GM21786 (cell line): ENCODE measurements at regions not wholly inside any gene's neighbourhood (a gene's known extent, or its start where the extent isn't known, plus 50 kb on each side); places are given as distances from the start of the nearest gene placed in this dataset.
"Not testable (repeated sequence)": the region's sequence is repeated elsewhere in the genome, so short reads cannot be mapped to it uniquely, and the experiment has no call there.

Experiments
- ATAC-seq: cut with Tn5 transposase; IDR thresholded peaks from one replicate; pipeline ENCODE4 v1.9.1; 2021; ENCODE audit not compliant: unreplicated experiment

GRCh38 chr11:71130106-71130505, 122.3 kb downstream of the SHANK2 start:
- ATAC-seq, result no peak

- ATAC-seq, result no peak
These were observed 122.8 kb downstream of the SHANK2 start for GRCh38 chr11:71129624-71130023.

- ATAC-seq, result no peak
These were observed 124.6 kb downstream of the SHANK2 start for GRCh38 chr11:71127806-71128205.

- ATAC-seq, result not testable (repeated sequence)
These were observed 126.0 kb downstream of the SHANK2 start for GRCh38 chr11:71126401-71126800.

GRCh38 chr11:71125150-71125549, 127.2 kb downstream of the SHANK2 start:
- ATAC-seq, result no peak

GRCh38 chr11:71124127-71124526, 128.2 kb downstream of the SHANK2 start:
- no peak for ATAC-seq

DNA sequence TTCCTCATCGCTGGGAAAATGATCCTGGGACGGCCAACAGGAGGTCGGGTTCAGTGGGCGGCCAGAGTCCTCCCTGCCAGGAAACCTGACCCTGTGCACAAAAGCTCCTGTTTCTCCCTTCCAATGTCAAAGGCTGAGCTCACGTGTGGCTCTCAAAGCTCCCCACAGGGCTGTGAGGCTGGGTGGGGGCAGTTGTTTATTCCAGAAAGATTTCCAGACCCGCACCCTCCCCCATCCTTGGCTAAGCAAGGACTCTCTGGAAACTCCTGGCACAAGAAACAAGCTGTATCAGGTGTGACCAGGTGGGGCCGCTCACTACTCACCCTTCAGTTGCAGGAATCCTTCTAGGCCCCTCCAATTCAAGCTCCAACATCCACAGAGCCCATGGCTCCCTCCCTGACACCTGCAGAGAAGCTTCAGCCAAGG, 131.9 kb downstream of the SHANK2 start:
- ATAC-seq, result no peak

DNA sequence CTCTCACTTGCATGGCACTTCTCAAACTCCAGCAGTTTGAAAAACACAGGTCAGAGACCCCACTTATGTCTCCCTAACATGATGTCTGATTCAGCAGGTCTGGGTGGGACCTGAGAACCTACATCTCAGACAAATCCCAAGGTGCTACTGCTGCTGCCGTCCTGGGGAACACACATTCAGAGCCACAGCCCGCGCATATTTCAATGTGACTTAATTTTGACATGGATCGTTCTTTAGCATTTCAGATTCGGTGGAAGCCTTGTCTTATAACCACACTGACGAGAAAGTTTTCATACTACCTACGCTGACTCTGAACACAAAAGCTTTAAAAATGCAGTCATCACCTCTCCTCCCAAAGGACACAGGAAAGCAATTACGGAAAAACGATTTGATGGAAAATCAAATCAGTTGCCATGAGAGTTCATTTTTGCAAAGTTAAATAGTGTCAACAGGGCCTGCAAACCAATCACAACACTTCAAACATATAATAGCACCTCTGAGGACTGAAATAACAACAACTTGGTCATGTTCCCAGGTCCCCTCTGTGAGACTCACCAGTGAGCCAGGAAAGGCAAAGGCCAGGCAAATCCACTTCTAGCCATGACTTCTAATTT, 132.6 kb downstream of the SHANK2 start:
- ATAC-seq, result no peak

GRCh38 chr11:71118671-71119250, 133.6 kb downstream of the SHANK2 start:
- no peak for ATAC-seq

GRCh38 chr11:71117311-71117710, 135.1 kb downstream of the SHANK2 start:
- ATAC-seq, result no peak

- ATAC-seq, result no peak
These were observed 135.7 kb downstream of the SHANK2 start for GRCh38 chr11:71116693-71117040.

DNA sequence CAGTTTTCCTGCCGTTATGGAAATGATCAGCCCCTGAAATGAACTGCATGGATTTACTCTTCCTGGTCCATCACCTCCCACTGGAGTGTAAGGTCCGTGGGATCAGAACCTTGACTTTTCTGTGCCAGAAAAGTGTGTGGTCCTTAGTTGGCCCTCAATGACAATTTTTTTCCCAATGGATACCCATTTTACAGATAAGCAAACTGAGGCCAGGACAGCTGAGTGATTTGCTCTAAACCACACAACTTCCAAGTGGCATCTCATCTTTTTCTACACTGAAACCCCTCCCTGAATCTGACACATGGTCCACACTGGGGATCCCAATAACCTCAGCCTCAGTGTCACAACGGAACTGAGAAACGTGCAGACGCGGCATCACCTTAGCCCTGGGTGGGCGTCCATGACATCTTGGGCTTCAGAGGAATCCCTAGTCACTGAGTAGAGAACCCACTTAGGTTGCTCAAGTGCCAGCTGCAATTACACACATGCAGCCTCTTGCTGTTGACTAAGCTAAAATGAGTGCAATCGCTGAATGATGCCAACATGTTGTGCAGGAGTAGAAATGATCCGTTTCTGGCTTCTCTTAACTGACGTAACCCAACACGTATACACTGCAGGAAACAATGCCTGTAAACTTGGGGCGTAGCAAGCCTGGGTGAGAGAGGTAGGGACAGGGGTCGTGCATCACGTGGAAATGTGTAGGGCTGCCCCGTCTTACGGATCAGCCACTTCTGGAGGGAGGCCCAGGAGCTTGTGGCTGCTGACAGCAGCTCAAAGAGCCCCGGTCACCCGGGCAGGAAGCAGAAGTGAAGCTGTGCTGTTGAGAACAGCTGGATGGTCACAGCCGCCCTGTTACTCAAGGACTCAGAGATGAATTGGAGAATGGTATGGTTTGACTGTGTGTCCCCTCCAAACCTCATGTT, 136.3 kb downstream of the SHANK2 start:
- ATAC-seq, result no peak

GRCh38 chr11:71114124-71114851, 138.1 kb downstream of the SHANK2 start:
- no peak for ATAC-seq

DNA sequence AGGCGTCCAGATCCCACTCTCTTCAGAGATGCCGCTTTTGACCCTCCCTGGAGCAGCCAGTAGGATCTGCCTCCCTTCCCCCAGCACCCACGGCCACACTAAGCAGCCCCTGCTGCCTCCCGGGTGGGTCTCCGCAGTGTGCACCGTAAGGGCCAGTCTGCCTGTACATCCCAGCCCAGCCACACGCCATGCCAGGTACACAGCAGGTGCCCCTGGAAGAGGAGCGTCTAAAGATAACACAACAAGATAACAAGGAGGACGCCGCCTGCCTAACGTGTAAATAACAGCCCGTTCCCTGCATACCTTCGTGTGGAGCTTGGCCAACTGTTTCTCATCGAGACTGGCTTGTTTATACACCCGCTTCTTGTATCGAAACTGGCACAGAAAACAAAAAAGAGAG, 139.4 kb downstream of the SHANK2 start:
- ATAC-seq, result no peak

GRCh38 chr11:71112454-71112853, 139.9 kb downstream of the SHANK2 start:
- no peak for ATAC-seq

DNA sequence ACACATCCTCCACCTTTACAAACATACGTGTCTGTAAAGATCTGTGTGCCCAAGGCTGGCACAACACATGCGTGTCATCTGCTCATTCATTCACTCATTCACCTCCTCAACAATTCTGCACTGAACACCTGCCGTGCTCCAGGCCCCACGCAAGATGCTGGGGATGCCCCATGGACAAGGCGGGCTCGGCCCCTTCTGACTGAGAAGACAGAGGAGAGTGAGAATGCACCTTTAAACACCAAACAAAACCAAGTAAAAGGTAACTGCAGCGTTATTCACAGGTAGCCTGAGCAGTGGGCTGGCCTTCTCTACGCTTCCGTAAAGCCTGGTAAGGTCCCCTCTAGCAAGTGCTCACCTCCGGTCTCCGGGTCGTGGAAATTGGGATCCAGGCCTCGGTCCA, 142.8 kb downstream of the SHANK2 start:
- no peak for ATAC-seq

DNA sequence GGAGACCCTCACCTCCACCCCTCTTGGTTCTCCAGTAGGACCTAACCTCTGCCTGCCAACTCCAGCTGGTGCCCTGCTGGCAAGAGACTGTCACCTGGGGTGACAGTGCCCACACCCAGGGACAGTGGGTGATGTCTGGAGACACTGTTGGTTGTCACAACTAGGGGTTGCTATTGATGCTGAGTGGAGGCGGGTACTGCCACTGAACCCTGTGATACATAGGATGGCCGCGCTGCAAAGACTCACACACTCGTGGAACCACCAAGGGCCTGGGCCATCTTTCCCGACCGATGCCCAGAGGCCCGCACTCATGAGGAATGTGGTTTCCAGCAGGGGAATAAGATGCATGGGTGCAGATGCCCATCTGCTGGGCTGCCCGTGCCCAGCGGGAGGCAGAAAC, 143.2 kb downstream of the SHANK2 start:
- no peak for ATAC-seq

DNA sequence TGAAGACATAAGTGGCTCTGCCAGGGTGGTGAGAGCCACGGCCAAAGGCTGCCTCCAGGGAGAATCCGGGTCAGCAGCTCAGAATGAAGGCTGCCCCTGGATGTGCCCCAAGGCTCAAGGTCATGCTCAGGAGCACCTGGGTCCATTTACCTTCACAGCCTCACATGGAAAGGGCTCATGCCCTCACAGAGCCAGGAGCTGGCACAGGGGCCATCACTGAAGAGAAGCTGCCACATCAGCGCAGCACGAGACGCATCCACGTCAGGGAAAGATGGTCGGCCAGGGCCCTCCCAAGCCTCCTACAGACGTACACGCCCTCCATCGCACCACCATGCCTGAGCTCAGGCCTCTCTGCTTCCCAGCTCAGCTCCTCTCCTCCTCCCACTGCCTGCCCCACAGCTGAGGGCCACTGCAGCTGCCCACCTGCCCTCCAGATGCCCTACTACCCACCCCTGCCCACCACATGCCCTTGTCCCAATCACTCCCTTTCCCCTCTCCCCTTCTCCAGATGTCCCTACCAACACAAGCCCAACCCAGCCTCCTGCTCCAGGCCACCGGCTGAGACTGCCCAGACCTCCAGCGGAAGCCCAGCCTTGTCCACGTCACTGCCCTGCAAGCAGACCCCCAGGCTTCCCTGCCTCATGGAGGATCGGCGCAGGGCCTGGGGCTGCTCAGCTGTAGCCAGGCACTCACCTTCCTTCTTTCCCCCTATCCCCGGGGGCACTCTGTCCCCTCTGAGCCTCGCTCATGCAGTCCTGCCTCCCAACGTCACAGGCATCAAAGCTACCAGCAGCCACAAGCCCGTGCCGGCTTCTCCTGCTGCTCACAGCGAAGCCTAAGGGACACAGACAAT, 144.1 kb downstream of the SHANK2 start:
- no peak for ATAC-seq

DNA sequence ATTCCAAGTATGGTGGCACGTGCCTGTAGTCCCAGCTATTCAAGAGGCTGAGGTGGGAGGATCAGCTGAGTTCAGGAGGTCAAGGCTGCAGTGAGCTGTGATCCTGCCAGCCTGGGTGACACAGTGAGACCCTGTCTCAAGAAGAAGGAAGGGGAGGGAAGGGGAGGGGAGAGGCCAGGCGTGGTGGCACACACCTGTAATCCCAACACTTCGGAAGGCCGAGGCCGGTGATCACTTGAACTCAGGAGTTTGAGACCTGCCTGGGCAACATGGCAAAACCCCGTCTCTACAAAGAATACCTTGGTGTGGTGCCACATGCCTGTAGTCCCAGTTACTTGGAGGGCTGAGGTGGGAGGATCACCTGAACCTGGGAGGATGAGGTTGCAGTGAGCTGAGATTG, 145.7 kb downstream of the SHANK2 start:
- ATAC-seq, result no peak

DNA sequence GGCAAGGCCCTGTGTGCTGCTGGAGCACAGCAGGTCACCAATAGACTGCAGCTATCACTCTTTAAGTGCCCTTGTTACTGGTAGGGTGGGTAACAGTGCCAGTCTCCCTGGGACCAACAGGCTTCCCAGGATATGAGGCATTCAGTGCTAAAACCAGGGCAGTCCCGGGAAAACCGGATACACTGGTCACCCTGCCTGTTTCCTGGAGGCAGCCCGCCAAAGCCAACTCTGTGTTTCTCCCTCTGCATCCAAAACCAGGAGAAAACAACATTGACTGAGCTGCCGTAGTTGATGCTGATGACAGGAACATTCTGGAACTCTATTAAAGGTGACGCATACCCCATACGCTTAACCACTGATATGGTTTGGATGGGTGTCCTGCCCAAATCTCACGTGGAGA, 149.1 kb downstream of the SHANK2 start:
- ATAC-seq, result no peak
